Prostate gland (tissue), 2 donors: ENCODE measurements at regions not wholly inside any gene's neighbourhood (a gene's known extent, or its start where the extent isn't known, plus 50 kb on each side); places are given as distances from the start of the nearest gene placed in this dataset.

Experiments used
- POLR2A ChIP-seq: fragments of 450-650 bp; IDR thresholded peaks from one replicate; pipeline ENCODE4 v1.6.1; 2016; ENCODE audit warnings: antibody characterized with exemption, mild to moderate bottlenecking
- TF ChIP-seq, protein P1 (sequence below), 4 experiments: fragments of 200-600 bp in 2 of 4; fragments of 450-650 bp in 2 of 4; sonication (generic) in 2 of 4; IDR thresholded peaks; 1 replicate in 3 of 4; 2 replicates in 1 of 4; pipeline ENCODE4 v1.5.1; 2016 to 2019; ENCODE audit warnings: antibody characterized with exemption in 4 of 4, mild to moderate bottlenecking in 2 of 4, moderate library complexity in 2 of 4

- TF ChIP-seq, protein P1, sequence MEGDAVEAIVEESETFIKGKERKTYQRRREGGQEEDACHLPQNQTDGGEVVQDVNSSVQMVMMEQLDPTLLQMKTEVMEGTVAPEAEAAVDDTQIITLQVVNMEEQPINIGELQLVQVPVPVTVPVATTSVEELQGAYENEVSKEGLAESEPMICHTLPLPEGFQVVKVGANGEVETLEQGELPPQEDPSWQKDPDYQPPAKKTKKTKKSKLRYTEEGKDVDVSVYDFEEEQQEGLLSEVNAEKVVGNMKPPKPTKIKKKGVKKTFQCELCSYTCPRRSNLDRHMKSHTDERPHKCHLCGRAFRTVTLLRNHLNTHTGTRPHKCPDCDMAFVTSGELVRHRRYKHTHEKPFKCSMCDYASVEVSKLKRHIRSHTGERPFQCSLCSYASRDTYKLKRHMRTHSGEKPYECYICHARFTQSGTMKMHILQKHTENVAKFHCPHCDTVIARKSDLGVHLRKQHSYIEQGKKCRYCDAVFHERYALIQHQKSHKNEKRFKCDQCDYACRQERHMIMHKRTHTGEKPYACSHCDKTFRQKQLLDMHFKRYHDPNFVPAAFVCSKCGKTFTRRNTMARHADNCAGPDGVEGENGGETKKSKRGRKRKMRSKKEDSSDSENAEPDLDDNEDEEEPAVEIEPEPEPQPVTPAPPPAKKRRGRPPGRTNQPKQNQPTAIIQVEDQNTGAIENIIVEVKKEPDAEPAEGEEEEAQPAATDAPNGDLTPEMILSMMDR (IDR thresholded peaks at IDR 0.05): no peak
- TF ChIP-seq POLR2A: no peak
These were observed 73.4 kb upstream of the PMEPA1 start for GRCh38 chr20:57783196-57783595.
